ENCODE measurements at regions not wholly inside any gene's neighbourhood (a gene's known extent, or its start where the extent isn't known, plus 50 kb on each side); places are given as distances from the start of the nearest gene placed in this dataset.

- TF ChIP-seq JUNB (IDR thresholded peaks at IDR 0.05; ENCODE audit: unreplicated experiment) (no peak), EZH2phosphoT487 (IDR thresholded peaks at IDR 0.05; ENCODE audit: unreplicated experiment) (no peak), ZNF331 (CRISPR knock-in tag; IDR thresholded peaks at IDR 0.05; ENCODE audit: low read depth) (no peak), REST (IDR thresholded peaks at IDR 0.05; ENCODE audit: unreplicated experiment) (no peak), CTCF (conservative IDR thresholded peaks at IDR 0.05; ENCODE audit: low read depth in 2 of 2) (no peak), NANOG (IDR thresholded peaks at IDR 0.05; ENCODE audit: borderline replicate concordance) (no peak), ZNF462 (CRISPR knock-in tag; IDR thresholded peaks at IDR 0.05) (no peak), EZH2 (IDR thresholded peaks at IDR 0.05; ENCODE audit: low read depth, unreplicated experiment) (no peak), POLR2AphosphoS5 (IDR thresholded peaks at IDR 0.05; ENCODE audit: low read depth) (no peak), STAT1 (IDR thresholded peaks at IDR 0.05; ENCODE audit: unreplicated experiment) (no peak), ZNF114 (CRISPR knock-in tag; IDR thresholded peaks at IDR 0.05) (no peak), ETS1 (IDR thresholded peaks at IDR 0.05) (no peak)
- Histone ChIP-seq H3K4me1 (ENCODE audit: insufficient read depth) (0 out of 2 replicates have a peak, but pooled peaks cover 5% of the 10 kb centered on the region), H3K36me3 (ENCODE audit: insufficient read depth) (no peaks in the 10 kb centered on the region), H3K27me3 (ENCODE audit: insufficient read depth) (no peaks in the 10 kb centered on the region), H3K4me2 (no peak overlapping the region), H3K9me2 (ENCODE audit: insufficient read depth) (no peaks in the 10 kb centered on the region), H3K27ac (ENCODE audit: low read depth) (no peak overlapping the region), H3F3A (replicated peaks; ENCODE audit: low read depth) (no peaks in the 10 kb centered on the region), H3K4me3 (no peak overlapping the region), H2AFZ (no peak overlapping the region), H3K79me2 (replicated peaks; ENCODE audit: insufficient read depth) (no peaks in the 10 kb centered on the region), H4K20me1 (replicated peaks; ENCODE audit: insufficient read depth) (no peaks in the 10 kb centered on the region)
- Mint-ChIP-seq H3K27me3 (ENCODE audit: insufficient read depth, low read depth, poor library complexity) (no peaks in the 10 kb centered on the region), H3K27ac (no peak overlapping the region), H3K4me1 (no peaks in the 10 kb centered on the region), H3K36me3 (ENCODE audit: low read depth) (no peaks in the 10 kb centered on the region), H3K4me3 (no peak overlapping the region), H3K9me3 (no peaks in the 10 kb centered on the region)
- ATAC-seq (no peak), DNase-seq (ENCODE audit: low spot score) (no peak)
Observed at GRCh38 chr2:196431076-196431475, 208.4 kb upstream of the CCDC150 start.

Data from GM23338 (cell line).